Eye (tissue), 1 donor: ENCODE measurements at regions not wholly inside any gene's neighbourhood (a gene's known extent, or its start where the extent isn't known, plus 50 kb on each side); places are given as distances from the start of the nearest gene placed in this dataset.
A peak's percentile ranks its signal among the peaks of the same experiment; 100 is the strongest.

Experiments used
- DNase-seq: peaks from one replicate; pipeline ENCODE4 v3.0.0-alpha.2; 2015

- DNase-seq: no peak
These were observed 67.2 kb upstream of the CD82 start for GRCh38 chr11:44498089-44498871.

- DNase-seq: no peak
These were observed 63.0 kb upstream of the CD82 start for GRCh38 chr11:44502506-44502905.

- DNase-seq: no peak
These were observed 59.8 kb upstream of the CD82 start for GRCh38 chr11:44505581-44506054.

GRCh38 chr11:44506375-44507016, 59.0 kb upstream of the CD82 start:
- no peak for DNase-seq

GRCh38 chr11:44507491-44507890, 58.0 kb upstream of the CD82 start:
- DNase-seq: no peak

GRCh38 chr11:44507896-44508445, 57.5 kb upstream of the CD82 start:
- no peak for DNase-seq

GRCh38 chr11:44509296-44509695, 56.2 kb upstream of the CD82 start:
- DNase-seq: peak; percentile 57

- DNase-seq: no peak
These were observed 55.1 kb upstream of the CD82 start for GRCh38 chr11:44510372-44510771.

- DNase-seq: no peak
These were observed 52.6 kb upstream of the CD82 start for GRCh38 chr11:44512818-44513217.

GRCh38 chr11:44515048-44515447, 50.4 kb upstream of the CD82 start:
- no peak for DNase-seq
